ENCODE measurements at regions not wholly inside any gene's neighbourhood (a gene's known extent, or its start where the extent isn't known, plus 50 kb on each side); places are given as distances from the start of the nearest gene placed in this dataset.
A peak's percentile ranks its signal among the peaks of the same experiment; 100 is the strongest.

GRCh38 chr5:20105915-20106314, 117.9 kb upstream of the CDH18 start:
- H2BK15ac ChIP-seq (ENCODE audit: low read depth, low read length) = no peak overlapping the region
- no peaks in the 10 kb centered on the region for H3K36me3 Mint-ChIP-seq (ENCODE audit: insufficient read depth in 1 of 3, low read depth in 3 of 3)
- no peak overlapping the region for H2BK12ac ChIP-seq (ENCODE audit: insufficient read length, low read depth, low read length)
- no peak overlapping the region for H2AK5ac ChIP-seq (ENCODE audit: insufficient read length, low read length)
- H4K8ac ChIP-seq (replicated peaks; ENCODE audit: insufficient read length, low read depth, low read length) = no peak overlapping the region
- no peaks in the 10 kb centered on the region; the same call in 1 of the 2 replicates for H3K4me1 ChIP-seq (ENCODE audit: insufficient read depth, low read length)
- no peak overlapping the region for H2AFZ ChIP-seq (ENCODE audit: low read length)
- peaks cover 12 to 15% of the 10 kb centered on the region in 2 experiments for H3K4me1 Mint-ChIP-seq
- no peak overlapping the region for H4K5ac ChIP-seq (ENCODE audit: insufficient read length, low read depth, low read length)
- H3K9me3 Mint-ChIP-seq = no peaks in the 10 kb centered on the region
- H3K27ac ChIP-seq (ENCODE audit: insufficient read length, low read depth, low read length) = no peak overlapping the region
- no peak for TF ChIP-seq CTCF (conservative IDR thresholded peaks at IDR 0.05)
- H3K23ac ChIP-seq (ENCODE audit: insufficient read length, low read depth, low read length) = no peak overlapping the region
- H3T11ph ChIP-seq (ENCODE audit: low read length) = no peak overlapping the region
- no peak overlapping the region for H2BK20ac ChIP-seq (ENCODE audit: low read depth, low read length, poor library complexity, severe bottlenecking)
- no peak overlapping the region for H3K18ac ChIP-seq (ENCODE audit: insufficient read length, low read depth, low read length)
- H3K9ac ChIP-seq (ENCODE audit: extremely low read depth, insufficient read length, low read length) = no peak overlapping the region
- H2BK5ac ChIP-seq (ENCODE audit: insufficient read length, low read length) = no peak overlapping the region
- H3K27me3 ChIP-seq (ENCODE audit: insufficient read depth, low read length) = no peaks in the 10 kb centered on the region
- H4K20me1 ChIP-seq (ENCODE audit: control insufficient read depth, insufficient read depth, insufficient read length) = no peaks in the 10 kb centered on the region
- H3K23me2 ChIP-seq (ENCODE audit: insufficient read length, low read depth, low read length, poor library complexity, severe bottlenecking) = no peaks in the 10 kb centered on the region
- no peaks in the 10 kb centered on the region for H3K9me3 ChIP-seq (ENCODE audit: control insufficient read depth, low read depth, low read length)
- H3K56ac ChIP-seq (ENCODE audit: insufficient read length, low read depth, low read length) = no peak overlapping the region
- H2BK120ac ChIP-seq (ENCODE audit: low read depth, low read length, poor library complexity, severe bottlenecking) = no peak overlapping the region
- H3K27ac Mint-ChIP-seq = peak overlapping the region in 1 of 3 experiments; percentile 53; a peak in 2 of 7 replicates
- H3K79me2 ChIP-seq (ENCODE audit: insufficient read depth, low read length) = no peaks in the 10 kb centered on the region
- no peaks in the 10 kb centered on the region for H3K79me1 ChIP-seq (ENCODE audit: insufficient read depth, low read depth, low read length, poor library complexity, severe bottlenecking)
- no CpG with 5 or more reads among the region's 5 CpGs for WGBS (ENCODE audit: extremely low coverage, insufficient read length, low lambda C conversion rate)
- H3K4me2 ChIP-seq (ENCODE audit: insufficient read depth, insufficient read length, low read length) = no peak overlapping the region
- no peak overlapping the region for H3K4me3 Mint-ChIP-seq
- H3K14ac ChIP-seq (ENCODE audit: insufficient read depth, low read length) = no peak overlapping the region
- no peak overlapping the region for H4K91ac ChIP-seq (ENCODE audit: insufficient read length, low read depth, low read length)
- H3K4ac ChIP-seq (ENCODE audit: low read depth, low read length) = no peak overlapping the region
- no peak for DNase-seq
- H3K27me3 Mint-ChIP-seq (ENCODE audit: low read depth) = no peaks in the 10 kb centered on the region
